Calu3 (cell line): ENCODE measurements at regions not wholly inside any gene's neighbourhood (a gene's known extent, or its start where the extent isn't known, plus 50 kb on each side); places are given as distances from the start of the nearest gene placed in this dataset.

Source experiments
- BruUV-seq: library from RNA; stranded (reverse); fragments of 400-500 nt; replicated peaks from 2 replicates; lab custom pipeline; 2021; lab: Mats Ljungman, UMichigan
- CTCF ChIA-PET: fragments of 300-600 bp; sonication (Branson Sonifier 250); formaldehyde crosslinking; loops from one replicate; lab custom pipeline; 2022; ENCODE audit warnings: antibody characterized with exemption; lab: Charles Lee
- DNase-seq: peaks from one replicate; pipeline ENCODE4 v3.0.0; 2022
- H3K27ac Mint-ChIP-seq: one replicate; pipeline ENCODE4 v1.8.0; 2022; ENCODE audit warnings: mixed read lengths; ENCODE audit not compliant: unreplicated experiment
- H3K27me3 Mint-ChIP-seq: one replicate; pipeline ENCODE4 v1.8.0; 2022; ENCODE audit warnings: mixed read lengths; ENCODE audit not compliant: unreplicated experiment
- H3K36me3 Mint-ChIP-seq: one replicate; pipeline ENCODE4 v1.8.0; 2022; ENCODE audit warnings: mild to moderate bottlenecking, moderate library complexity, mixed read lengths; ENCODE audit not compliant: insufficient read depth, unreplicated experiment
- H3K4me1 Mint-ChIP-seq: one replicate; pipeline ENCODE4 v1.8.0; 2022; ENCODE audit warnings: mild to moderate bottlenecking, low read depth, mixed read lengths; ENCODE audit not compliant: unreplicated experiment
- H3K4me3 Mint-ChIP-seq: one replicate; pipeline ENCODE4 v1.8.0; 2022; ENCODE audit warnings: mild to moderate bottlenecking, low read depth, moderate library complexity, mixed read lengths; ENCODE audit not compliant: unreplicated experiment
- H3K9me3 Mint-ChIP-seq: one replicate; pipeline ENCODE4 v1.8.0; 2022; ENCODE audit warnings: low read depth, mixed read lengths; ENCODE audit not compliant: unreplicated experiment
- intact Hi-C: fragments of 100-400 bp; cut with micrococcal nuclease; formaldehyde crosslinking; loops from one replicate; pipeline ENCODE4 v1.10.0; 2022; ENCODE audit not compliant: unreplicated experiment
- TF ChIP-seq, protein P1 (sequence below): fragments of 200-600 bp; IDR thresholded peaks from one replicate; pipeline ENCODE4 v1.8.0; 2022; ENCODE audit warnings: antibody characterized with exemption; ENCODE audit not compliant: unreplicated experiment

DNA sequence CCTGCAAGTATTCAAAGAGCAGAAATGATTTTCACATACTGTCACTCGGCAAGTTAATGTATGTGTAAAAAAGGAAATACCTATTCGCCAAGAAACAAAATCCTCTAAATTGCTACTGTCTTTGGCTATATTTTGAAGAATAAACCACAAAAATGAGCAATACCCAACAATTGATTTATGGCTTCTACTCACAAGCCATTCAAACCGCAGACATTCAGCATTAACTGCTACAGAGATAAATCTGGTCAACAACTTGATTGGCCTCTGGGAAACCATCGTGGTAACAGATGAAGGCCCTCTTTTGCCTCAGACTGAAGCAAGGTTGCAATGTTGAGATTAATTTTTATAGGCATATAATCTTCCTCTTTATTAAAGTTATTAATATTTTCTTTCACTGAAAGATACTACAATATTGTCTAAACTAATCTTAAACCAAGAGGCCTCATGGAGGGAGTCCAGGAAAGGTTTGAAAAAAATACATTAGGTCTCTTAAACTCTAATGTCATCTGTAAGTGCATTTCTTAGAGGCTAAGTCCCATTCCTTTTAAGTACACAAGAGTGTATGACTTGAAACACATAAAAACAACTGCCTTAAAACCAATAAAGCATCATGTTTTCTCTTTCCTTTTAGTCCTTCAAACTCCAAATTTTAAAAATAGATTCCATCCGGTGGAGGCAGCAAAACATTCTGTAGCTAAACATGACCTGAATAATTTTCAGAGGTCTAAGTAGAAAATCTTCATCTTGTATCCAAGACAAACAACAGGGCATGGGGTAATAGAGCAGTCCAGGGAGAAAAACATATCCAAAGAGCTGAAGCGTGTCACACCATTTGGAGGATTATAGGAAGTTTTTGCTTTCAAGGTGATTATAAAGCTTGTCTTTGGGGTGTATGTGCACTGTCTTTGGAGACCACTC lies 162.4 kb upstream of the TGFBR2 start:
- no peak for DNase-seq
- Mint-ChIP-seq H3K36me3 (no peaks in the 10 kb centered on the region), H3K4me3 (no peak overlapping the region), H3K4me1 (no peaks in the 10 kb centered on the region), H3K27ac (no peak overlapping the region), H3K27me3 (no peaks in the 10 kb centered on the region), H3K9me3 (peaks cover 7% of the 10 kb centered on the region)
- TF ChIP-seq, protein P1, sequence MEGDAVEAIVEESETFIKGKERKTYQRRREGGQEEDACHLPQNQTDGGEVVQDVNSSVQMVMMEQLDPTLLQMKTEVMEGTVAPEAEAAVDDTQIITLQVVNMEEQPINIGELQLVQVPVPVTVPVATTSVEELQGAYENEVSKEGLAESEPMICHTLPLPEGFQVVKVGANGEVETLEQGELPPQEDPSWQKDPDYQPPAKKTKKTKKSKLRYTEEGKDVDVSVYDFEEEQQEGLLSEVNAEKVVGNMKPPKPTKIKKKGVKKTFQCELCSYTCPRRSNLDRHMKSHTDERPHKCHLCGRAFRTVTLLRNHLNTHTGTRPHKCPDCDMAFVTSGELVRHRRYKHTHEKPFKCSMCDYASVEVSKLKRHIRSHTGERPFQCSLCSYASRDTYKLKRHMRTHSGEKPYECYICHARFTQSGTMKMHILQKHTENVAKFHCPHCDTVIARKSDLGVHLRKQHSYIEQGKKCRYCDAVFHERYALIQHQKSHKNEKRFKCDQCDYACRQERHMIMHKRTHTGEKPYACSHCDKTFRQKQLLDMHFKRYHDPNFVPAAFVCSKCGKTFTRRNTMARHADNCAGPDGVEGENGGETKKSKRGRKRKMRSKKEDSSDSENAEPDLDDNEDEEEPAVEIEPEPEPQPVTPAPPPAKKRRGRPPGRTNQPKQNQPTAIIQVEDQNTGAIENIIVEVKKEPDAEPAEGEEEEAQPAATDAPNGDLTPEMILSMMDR: no peak
- CTCF ChIA-PET: no interaction called here
- no TSS peak for BruUV-seq
- intact Hi-C loops: no loop called here

DNA sequence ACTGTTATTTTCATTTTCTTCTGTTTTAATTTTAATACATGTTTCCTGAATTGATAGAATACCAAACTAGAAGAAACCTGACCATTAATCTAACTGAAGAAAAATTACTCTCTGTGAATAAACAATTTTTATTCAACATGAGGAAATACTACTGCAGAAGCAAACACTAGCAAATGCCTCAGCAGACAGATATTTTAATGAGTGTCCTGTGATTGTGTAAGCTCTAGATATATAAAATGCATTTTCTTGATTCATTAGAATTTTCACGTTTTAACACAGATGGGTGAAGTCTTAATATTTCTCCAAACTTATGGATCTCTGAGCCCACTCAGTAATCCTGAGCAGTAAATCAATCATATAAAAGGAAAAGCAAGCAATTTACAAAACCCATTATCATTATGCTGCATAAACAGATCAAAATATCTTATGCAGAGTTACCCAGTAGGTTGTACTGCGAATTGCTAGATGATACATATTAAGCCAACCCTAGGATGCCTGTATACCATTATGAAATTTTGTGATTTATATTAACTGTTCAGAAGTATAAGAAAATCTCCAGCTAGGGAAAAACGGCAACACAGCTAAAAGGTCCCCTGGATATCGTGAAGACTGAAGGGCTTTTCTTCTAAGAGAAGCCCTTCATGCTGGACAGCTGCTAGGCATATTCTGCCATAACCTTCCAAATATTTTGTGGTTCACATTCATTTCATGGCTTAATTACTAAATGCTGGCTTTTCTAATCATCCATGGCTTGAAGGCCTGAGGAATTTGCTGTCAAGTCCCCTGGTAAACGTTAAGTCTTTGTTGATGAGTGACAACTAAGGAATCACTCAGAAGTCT lies 157.7 kb upstream of the TGFBR2 start:
- Mint-ChIP-seq H3K9me3 (peaks cover 3% of the 10 kb centered on the region), H3K27ac (no peak overlapping the region), H3K4me1 (no peaks in the 10 kb centered on the region), H3K27me3 (no peaks in the 10 kb centered on the region), H3K36me3 (no peaks in the 10 kb centered on the region), H3K4me3 (no peak overlapping the region)
- CTCF ChIA-PET: no interaction called here
- DNase-seq: no peak
- TF ChIP-seq, protein P1: no peak
- intact Hi-C loops: no loop called here
- no TSS peak for BruUV-seq

DNA sequence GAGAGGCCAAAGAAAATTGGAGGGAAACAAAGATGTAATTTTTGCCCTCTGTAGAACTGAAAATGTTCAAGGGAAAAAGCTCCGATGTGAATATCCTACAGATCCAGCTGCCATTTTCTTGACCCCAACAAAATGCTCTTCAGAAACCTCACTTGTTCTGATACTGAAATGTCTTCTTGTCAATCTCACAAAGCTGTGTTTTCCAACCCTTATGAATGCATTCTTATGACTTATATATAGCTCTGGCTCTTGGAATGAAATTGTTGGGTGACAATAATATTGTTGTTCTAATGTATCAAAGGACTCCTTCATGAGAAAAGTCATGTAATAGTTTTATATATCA lies 157.1 kb upstream of the TGFBR2 start:
- CTCF ChIA-PET: no interaction called here
- Mint-ChIP-seq H3K4me1 (no peaks in the 10 kb centered on the region), H3K27ac (no peak overlapping the region), H3K36me3 (no peaks in the 10 kb centered on the region), H3K4me3 (no peak overlapping the region), H3K9me3 (peaks cover 3% of the 10 kb centered on the region), H3K27me3 (no peaks in the 10 kb centered on the region)
- no TSS peak for BruUV-seq
- no peak for DNase-seq
- intact Hi-C loops: no loop called here
- TF ChIP-seq, protein P1: no peak

GRCh38 chr3:30452446-30452845 lies 154.0 kb upstream of the TGFBR2 start:
- Mint-ChIP-seq H3K27me3 (no peaks in the 10 kb centered on the region), H3K9me3 (peaks cover 5% of the 10 kb centered on the region), H3K36me3 (no peaks in the 10 kb centered on the region), H3K4me1 (no peaks in the 10 kb centered on the region), H3K4me3 (no peak overlapping the region), H3K27ac (no peak overlapping the region)
- intact Hi-C loops: no loop called here
- TF ChIP-seq, protein P1: no peak
- no TSS peak for BruUV-seq
- no peak for DNase-seq
- CTCF ChIA-PET: no interaction called here
